Lower leg skin (tissue), 3 donors: ENCODE measurements at regions not wholly inside any gene's neighbourhood (a gene's known extent, or its start where the extent isn't known, plus 50 kb on each side); places are given as distances from the start of the nearest gene placed in this dataset.

Experiments
- POLR2A ChIP-seq, 2 donors: fragments of 450-650 bp; IDR thresholded peaks; one replicate each; pipeline ENCODE4 v1.6.1; 2016 to 2017; ENCODE audit warnings: antibody characterized with exemption in 2 of 2, mild to moderate bottlenecking in 1 of 2, moderate library complexity in 1 of 2
- TF ChIP-seq, protein P1 (sequence below), 3 donors: fragments of 450-650 bp; IDR thresholded peaks; one replicate each; pipeline ENCODE4 v1.5.1; 2016; ENCODE audit warnings: antibody characterized with exemption in 3 of 3, mild to moderate bottlenecking in 3 of 3, moderate library complexity in 2 of 3

DNA sequence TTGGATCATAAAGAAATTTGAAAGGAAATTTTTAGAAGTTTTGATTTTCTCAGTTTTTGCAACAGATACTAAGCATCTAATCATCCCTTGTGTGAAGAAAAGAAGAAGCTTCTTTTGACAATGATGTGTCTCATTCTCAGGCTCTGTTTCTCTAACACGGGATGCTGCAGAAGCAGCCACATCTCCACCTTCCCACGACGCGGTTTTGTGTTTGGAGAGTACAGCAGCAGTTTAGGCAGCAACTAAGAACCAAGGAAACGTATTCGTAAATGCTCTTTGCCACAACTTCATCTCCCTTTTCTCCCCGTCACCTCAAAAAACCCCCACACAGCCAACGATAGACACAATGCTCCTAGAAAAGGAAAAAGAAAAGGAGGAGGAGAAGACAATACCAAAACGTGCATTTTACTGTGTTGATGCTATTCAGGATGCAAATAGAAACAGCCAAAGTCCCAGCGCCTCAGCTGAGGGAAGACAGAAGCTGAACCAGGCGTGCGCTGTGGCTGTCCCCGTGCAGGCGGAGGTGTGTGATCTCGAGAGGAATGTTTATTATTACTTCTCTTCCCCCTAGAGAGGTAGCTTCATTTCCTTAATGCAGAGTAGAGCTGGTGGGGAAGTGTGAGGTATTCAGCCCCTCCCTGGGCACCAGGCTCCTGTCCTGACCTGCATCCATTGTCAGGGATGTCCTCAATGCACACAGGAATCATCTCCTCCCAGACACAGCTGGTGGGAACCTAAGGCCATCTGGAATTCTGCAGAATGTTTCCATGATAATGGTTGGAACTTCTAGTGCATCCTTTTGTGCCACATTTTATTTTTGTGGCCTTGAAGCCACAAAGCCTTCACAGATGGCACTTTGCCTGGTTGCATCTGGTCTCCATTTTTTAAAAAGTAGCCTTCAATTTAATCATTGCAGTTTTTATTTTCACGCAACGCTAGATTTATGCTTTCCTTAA, 174.6 kb upstream of the KLF6 start:
- TF ChIP-seq, protein P1, sequence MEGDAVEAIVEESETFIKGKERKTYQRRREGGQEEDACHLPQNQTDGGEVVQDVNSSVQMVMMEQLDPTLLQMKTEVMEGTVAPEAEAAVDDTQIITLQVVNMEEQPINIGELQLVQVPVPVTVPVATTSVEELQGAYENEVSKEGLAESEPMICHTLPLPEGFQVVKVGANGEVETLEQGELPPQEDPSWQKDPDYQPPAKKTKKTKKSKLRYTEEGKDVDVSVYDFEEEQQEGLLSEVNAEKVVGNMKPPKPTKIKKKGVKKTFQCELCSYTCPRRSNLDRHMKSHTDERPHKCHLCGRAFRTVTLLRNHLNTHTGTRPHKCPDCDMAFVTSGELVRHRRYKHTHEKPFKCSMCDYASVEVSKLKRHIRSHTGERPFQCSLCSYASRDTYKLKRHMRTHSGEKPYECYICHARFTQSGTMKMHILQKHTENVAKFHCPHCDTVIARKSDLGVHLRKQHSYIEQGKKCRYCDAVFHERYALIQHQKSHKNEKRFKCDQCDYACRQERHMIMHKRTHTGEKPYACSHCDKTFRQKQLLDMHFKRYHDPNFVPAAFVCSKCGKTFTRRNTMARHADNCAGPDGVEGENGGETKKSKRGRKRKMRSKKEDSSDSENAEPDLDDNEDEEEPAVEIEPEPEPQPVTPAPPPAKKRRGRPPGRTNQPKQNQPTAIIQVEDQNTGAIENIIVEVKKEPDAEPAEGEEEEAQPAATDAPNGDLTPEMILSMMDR (IDR thresholded peaks at IDR 0.05): no peak
- TF ChIP-seq POLR2A (IDR thresholded peaks at IDR 0.05): no peak
